Tibial artery (tissue), 4 donors: ENCODE measurements at regions not wholly inside any gene's neighbourhood (a gene's known extent, or its start where the extent isn't known, plus 50 kb on each side); places are given as distances from the start of the nearest gene placed in this dataset.
"Not testable (repeated sequence)": the region's sequence is repeated elsewhere in the genome, so short reads cannot be mapped to it uniquely, and the experiment has no call there.

ENCODE experiments used
- DNase-seq, 2 donors: peaks; one replicate each; pipeline ENCODE4 v3.0.0-alpha.2; 2019
- H3K27ac ChIP-seq, 2 donors: fragments of 200-600 bp; sonication (generic) in 1 of 2; 1 replicate in 1 of 2; 2 replicates in 1 of 2; pipeline ENCODE4 v1.5.1; 2018 to 2019; ENCODE audit warnings: mild to moderate bottlenecking in 1 of 2
- H3K27me3 ChIP-seq, 2 donors: fragments of 200-600 bp; sonication (generic) in 1 of 2; one replicate each; pipeline versions ENCODE4 v1.5.1 to v1.6.0; 2016 to 2019
- H3K36me3 ChIP-seq, 3 donors: fragments of 200-600 bp; sonication (generic) in 2 of 3; one replicate each; pipeline ENCODE4 v1.5.1; 2016 to 2019; ENCODE audit warnings: mild to moderate bottlenecking in 2 of 3
- H3K4me1 ChIP-seq, 4 donors: fragments of 200-600 bp; sonication (generic) in 2 of 4; 1 replicate in 3 of 4; 2 replicates in 1 of 4; pipeline ENCODE4 v1.5.1; 2016 to 2019
- H3K4me3 ChIP-seq, 2 donors: fragments of 200-600 bp; sonication (generic) in 1 of 2; 1 replicate in 1 of 2; 2 replicates in 1 of 2; pipeline ENCODE4 v1.5.1; 2018 to 2019; ENCODE audit warnings: mild to moderate bottlenecking in 2 of 2
- H3K9me3 ChIP-seq, 3 donors: fragments of 200-600 bp; sonication (generic) in 1 of 3; one replicate each; pipeline ENCODE4 v1.5.1; 2016 to 2019
- intact Hi-C: fragments of 100-400 bp; cut with DNase I; formaldehyde crosslinking; loops from one replicate; pipeline ENCODE4 v1.15.0; 2023; ENCODE audit warnings: low total_unique reads
- TF ChIP-seq, protein P1 (sequence below), 2 experiments: fragments of 200-600 bp in 1 of 2; fragments of 450-650 bp in 1 of 2; IDR thresholded peaks; one replicate each; pipeline ENCODE4 v1.5.1; 2017 to 2019; ENCODE audit warnings: antibody characterized with exemption in 2 of 2, mild to moderate bottlenecking in 1 of 2, moderate library complexity in 1 of 2

- intact Hi-C loops = no loop called here
- H3K27ac ChIP-seq = no peak overlapping the region
Observed at GRCh38 chr12:83515306-83516026, 828.8 kb downstream of the TMTC2 start.

DNA sequence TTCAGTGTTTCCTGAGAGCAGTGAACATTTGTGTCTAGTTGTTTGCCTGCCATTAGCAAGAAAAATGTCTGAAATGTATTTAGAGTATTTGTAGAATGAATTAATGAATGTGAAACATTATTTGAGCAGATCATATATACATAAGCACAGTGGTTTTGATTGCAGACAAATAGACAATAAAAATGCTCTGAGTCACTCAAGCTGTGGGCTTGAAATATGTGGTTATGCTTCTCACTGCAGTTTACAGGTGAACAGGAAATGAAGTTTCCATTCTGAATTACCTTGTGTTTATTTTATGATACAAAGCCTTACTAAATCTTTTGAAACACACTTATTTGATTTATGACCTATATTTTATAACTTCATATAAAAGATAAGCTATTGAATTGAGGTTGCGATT, 827.7 kb downstream of the TMTC2 start:
- H3K36me3 ChIP-seq = no peaks in the 10 kb centered on the region
- TF ChIP-seq, protein P1, sequence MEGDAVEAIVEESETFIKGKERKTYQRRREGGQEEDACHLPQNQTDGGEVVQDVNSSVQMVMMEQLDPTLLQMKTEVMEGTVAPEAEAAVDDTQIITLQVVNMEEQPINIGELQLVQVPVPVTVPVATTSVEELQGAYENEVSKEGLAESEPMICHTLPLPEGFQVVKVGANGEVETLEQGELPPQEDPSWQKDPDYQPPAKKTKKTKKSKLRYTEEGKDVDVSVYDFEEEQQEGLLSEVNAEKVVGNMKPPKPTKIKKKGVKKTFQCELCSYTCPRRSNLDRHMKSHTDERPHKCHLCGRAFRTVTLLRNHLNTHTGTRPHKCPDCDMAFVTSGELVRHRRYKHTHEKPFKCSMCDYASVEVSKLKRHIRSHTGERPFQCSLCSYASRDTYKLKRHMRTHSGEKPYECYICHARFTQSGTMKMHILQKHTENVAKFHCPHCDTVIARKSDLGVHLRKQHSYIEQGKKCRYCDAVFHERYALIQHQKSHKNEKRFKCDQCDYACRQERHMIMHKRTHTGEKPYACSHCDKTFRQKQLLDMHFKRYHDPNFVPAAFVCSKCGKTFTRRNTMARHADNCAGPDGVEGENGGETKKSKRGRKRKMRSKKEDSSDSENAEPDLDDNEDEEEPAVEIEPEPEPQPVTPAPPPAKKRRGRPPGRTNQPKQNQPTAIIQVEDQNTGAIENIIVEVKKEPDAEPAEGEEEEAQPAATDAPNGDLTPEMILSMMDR (IDR thresholded peaks at IDR 0.05) = no peak
- DNase-seq = no peak
- no peak overlapping the region for H3K27ac ChIP-seq
- H3K4me1 ChIP-seq = no peaks in the 10 kb centered on the region
- no peaks in the 10 kb centered on the region for H3K9me3 ChIP-seq
- intact Hi-C loops = no loop called here
- H3K4me3 ChIP-seq = no peak overlapping the region
- no peaks in the 10 kb centered on the region for H3K27me3 ChIP-seq

More at GRCh38 chr12:83515306-83516026, 828.8 kb downstream of the TMTC2 start:
- Histone ChIP-seq H3K4me1 (no peaks in the 10 kb centered on the region), H3K9me3 (no peaks in the 10 kb centered on the region), H3K4me3 (no peak overlapping the region), H3K27me3 (no peaks in the 10 kb centered on the region), H3K36me3 (no peaks in the 10 kb centered on the region)
- no peak for DNase-seq
- TF ChIP-seq, protein P1 (IDR thresholded peaks at IDR 0.05) = no peak

DNA sequence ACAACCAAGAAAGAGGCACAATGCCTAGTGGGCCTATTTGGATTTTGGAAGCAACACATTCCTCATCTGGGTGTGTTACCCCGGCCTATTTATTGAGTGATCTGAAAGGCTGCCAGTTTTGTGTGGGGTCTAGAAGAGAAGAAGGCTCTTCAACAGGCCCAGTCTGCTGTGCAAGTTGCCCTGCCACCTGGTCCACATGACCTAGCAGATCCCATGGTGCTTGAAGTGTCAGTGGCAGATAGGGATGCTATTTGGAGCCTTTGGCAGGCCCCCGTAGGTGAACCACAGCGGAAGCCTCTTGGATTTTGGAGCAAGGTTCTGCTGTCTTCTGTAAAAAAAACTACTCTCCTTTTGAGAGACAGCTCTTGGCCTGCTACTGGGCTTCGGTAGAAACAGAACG, 820.1 kb downstream of the TMTC2 start:
- TF ChIP-seq, protein P1 (IDR thresholded peaks at IDR 0.05) = no peak
- Histone ChIP-seq H3K4me3 (no peak overlapping the region), H3K4me1 (no peaks in the 10 kb centered on the region), H3K36me3 (no peaks in the 10 kb centered on the region), H3K9me3 (no peaks in the 10 kb centered on the region), H3K27me3 (no peaks in the 10 kb centered on the region), H3K27ac (no peak overlapping the region)
- DNase-seq = no peak
- intact Hi-C loops = no loop called here

DNA sequence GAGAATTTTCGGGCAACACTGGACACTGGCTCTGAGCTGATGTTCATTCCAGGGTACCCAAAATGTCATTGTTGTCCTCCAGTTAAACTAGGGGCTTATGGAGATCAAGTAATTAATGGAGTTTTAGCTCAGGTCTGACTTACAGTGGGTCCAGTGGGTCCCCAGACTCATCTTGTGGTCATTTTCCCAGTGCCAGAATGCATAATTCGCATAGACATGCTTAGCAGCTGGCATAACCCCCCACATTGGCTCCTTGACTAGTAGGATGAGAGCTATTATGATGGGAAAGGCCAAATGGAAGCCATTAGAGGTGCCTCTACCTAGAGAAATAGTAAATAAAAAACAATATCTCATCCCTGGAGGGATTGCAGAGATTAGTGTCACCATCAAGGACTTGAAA, 818.9 kb downstream of the TMTC2 start:
- no peaks in the 10 kb centered on the region for H3K36me3 ChIP-seq
- no peaks in the 10 kb centered on the region for H3K27me3 ChIP-seq
- no peaks in the 10 kb centered on the region for H3K9me3 ChIP-seq
- no peak overlapping the region for H3K27ac ChIP-seq
- intact Hi-C loops = no loop called here
- H3K4me1 ChIP-seq = no peaks in the 10 kb centered on the region
- TF ChIP-seq, protein P1 (IDR thresholded peaks at IDR 0.05) = no peak
- DNase-seq = no peak
- no peak overlapping the region for H3K4me3 ChIP-seq

- H3K4me1 ChIP-seq, H3K9me3 ChIP-seq, H3K27me3 ChIP-seq, H3K27ac ChIP-seq, DNase-seq, intact Hi-C loops, H3K4me3 ChIP-seq, H3K36me3 ChIP-seq: not testable (repeated sequence)
Observed at GRCh38 chr12:83499894-83500293, 813.2 kb downstream of the TMTC2 start.

DNA sequence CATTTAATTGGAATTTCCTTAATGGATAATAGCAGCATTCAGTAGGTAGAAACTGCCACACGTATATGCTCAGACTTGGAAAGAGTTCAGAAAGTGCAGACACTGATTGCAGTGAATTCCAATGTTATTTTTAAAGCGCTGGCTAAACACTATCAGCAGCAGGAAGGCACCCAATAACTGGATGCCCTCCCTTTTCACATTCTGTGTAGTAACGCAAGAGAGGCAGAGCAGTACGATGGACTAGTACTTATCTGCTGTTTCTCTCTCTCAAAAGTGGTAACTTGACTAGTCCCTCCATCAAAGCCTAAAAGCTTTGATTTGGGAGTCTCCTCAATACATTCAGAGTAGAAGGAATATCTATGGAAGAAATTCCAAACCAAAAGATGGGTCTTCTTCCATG, 791.0 kb downstream of the TMTC2 start:
- Histone ChIP-seq H3K27me3 (no peaks in the 10 kb centered on the region), H3K4me3 (no peak overlapping the region), H3K36me3 (no peaks in the 10 kb centered on the region), H3K4me1 (no peaks in the 10 kb centered on the region), H3K9me3 (no peaks in the 10 kb centered on the region), H3K27ac (no peak overlapping the region)
- no peak for DNase-seq
- intact Hi-C loops = no loop called here
- TF ChIP-seq, protein P1 (IDR thresholded peaks at IDR 0.05) = no peak
